ENCODE measurements at regions not wholly inside any gene's neighbourhood (a gene's known extent, or its start where the extent isn't known, plus 50 kb on each side); places are given as distances from the start of the nearest gene placed in this dataset.

DNA sequence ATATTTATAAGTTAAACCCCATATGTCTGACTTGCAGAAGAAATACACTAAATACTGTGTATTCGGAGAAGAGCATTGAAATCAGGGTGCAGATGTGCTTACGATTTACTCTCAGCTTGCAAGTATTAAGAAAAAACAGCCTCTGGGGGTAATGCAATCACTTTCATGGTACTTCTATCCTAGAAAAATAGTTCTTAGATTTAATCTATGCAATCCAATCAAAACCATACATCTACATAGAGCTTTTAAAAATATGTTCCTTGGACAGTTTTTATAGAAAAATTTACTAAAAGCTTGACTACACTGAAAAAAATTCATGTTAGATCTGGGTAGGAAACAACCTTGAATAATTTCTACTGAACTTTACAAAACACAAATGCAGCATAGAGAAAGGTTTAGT, 890.3 kb upstream of the ADGRL2 start:
- peaks cover 10% of the 10 kb centered on the region for H3K9me3 Mint-ChIP-seq
- no peak overlapping the region for H3K4me3 Mint-ChIP-seq
- H3K36me3 Mint-ChIP-seq (ENCODE audit: low read depth) = no peaks in the 10 kb centered on the region
- DNase-seq (no peak), ATAC-seq (no peak)
- H3K27ac Mint-ChIP-seq = no peak overlapping the region
- H3K4me1 Mint-ChIP-seq = no peaks in the 10 kb centered on the region
- H3K27me3 Mint-ChIP-seq = no peaks in the 10 kb centered on the region

DNA sequence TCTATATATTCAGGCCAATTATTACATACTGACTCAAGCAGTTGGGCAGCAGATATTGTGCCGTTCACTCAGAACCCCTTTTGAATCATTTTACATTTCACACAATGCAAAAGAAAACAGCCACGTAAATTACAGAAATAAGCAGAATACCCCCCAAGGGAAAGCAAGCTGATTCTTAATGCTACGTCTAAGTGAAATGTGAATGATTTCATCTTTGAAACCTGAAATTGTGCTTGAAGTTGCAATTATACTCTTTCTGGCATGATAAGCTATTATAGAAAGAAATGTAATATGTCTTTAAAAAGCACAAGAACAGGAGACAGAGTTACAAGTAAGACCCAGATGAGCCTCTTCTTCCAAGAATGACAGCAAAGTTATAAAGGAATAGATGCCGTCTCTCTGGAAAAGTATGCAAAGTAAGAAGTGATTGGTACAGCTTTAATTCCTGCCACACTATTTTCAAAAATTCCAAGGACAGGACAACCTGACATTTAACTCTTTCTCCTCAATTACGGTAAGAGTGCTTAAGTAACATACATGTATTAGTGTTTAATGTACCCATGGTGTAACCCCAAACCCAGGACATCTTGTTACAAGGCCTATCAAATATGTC, 891.5 kb upstream of the ADGRL2 start:
- DNase-seq = no peak
- Mint-ChIP-seq H3K27me3 (no peaks in the 10 kb centered on the region), H3K4me3 (no peak overlapping the region), H3K4me1 (no peaks in the 10 kb centered on the region), H3K36me3 (ENCODE audit: low read depth) (no peaks in the 10 kb centered on the region), H3K9me3 (peaks cover 10% of the 10 kb centered on the region), H3K27ac (no peak overlapping the region)
- no peak for ATAC-seq

DNA sequence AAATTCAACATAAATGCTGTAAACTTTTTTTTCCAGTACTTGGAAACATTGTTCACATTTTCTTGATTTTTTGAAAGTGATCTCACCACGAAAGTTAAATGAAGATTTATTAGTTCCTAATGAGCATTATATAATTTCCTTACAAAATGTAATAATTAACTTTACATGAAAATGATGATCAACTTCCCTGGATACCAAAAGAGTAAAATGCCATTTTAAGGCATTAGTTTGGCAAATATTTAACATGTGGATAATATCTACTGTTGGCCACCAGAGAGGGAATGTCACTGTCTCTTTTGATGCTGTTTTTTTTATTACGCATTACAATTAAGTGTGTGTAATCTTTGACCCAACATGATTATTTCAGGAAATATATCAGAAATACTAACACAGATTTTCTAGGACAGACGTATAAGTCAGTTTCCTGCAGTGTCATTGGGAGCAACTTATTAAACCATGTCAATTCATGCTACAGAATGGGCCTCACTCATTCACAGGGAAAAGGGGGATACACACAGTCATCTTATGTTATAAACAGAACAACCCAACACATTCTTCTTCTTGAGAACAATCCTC, 903.9 kb upstream of the ADGRL2 start:
- Mint-ChIP-seq H3K4me3 (no peak overlapping the region), H3K4me1 (peaks cover 3% of the 10 kb centered on the region), H3K36me3 (ENCODE audit: low read depth) (no peaks in the 10 kb centered on the region), H3K27ac (no peak overlapping the region), H3K27me3 (no peaks in the 10 kb centered on the region), H3K9me3 (peaks cover 4% of the 10 kb centered on the region)
- DNase-seq (no peak), ATAC-seq (no peak)

DNA sequence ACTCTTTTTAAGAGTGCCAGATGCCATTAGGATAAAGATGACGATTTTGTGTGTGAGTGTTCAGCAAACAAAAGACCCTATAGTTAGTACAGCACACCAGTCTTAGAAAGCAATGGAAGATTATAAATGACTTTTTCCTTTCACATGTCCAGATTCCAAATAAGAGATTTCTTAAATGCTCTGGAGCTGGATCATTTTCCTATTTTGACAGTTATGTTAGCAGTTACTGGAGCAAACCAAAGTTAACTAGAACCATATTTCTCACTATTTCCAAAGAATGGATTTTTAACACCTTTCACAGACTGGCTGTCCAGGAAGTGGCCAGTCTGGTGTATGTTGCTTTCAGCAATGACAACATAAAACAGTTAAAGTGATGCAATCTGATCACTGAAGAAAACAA, 905.8 kb upstream of the ADGRL2 start:
- DNase-seq (no peak), ATAC-seq (no peak)
- peaks cover 3% of the 10 kb centered on the region for H3K4me1 Mint-ChIP-seq
- no peak overlapping the region for H3K4me3 Mint-ChIP-seq
- H3K36me3 Mint-ChIP-seq (ENCODE audit: low read depth) = no peaks in the 10 kb centered on the region
- no peak overlapping the region for H3K27ac Mint-ChIP-seq
- peaks cover 4% of the 10 kb centered on the region for H3K9me3 Mint-ChIP-seq
- no peaks in the 10 kb centered on the region for H3K27me3 Mint-ChIP-seq

DNA sequence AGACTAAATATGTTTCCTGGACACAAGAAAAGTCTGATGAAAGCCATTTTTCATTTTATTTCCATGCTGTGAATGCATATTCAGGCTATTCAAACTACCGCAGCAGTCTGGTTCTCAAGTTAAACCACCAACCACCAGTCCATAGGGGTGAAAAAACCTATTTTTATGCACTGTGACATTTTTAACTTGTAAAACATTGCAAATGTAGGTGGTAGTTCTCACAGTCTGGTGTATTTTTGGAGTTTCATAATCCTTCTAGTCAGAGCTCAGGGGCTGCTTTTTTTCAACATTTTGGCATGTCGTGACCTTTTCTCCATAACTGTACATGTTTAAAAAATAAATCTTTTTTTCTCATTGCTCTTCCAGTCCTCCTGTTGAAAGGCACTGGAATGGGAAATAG, 907.6 kb upstream of the ADGRL2 start:
- peaks cover 4% of the 10 kb centered on the region for H3K9me3 Mint-ChIP-seq
- ATAC-seq = no peak
- no peaks in the 10 kb centered on the region for H3K36me3 Mint-ChIP-seq (ENCODE audit: low read depth)
- DNase-seq = no peak
- no peak overlapping the region for H3K4me3 Mint-ChIP-seq
- no peak overlapping the region for H3K27ac Mint-ChIP-seq
- H3K4me1 Mint-ChIP-seq = peaks cover 3% of the 10 kb centered on the region
- no peaks in the 10 kb centered on the region for H3K27me3 Mint-ChIP-seq

DNA sequence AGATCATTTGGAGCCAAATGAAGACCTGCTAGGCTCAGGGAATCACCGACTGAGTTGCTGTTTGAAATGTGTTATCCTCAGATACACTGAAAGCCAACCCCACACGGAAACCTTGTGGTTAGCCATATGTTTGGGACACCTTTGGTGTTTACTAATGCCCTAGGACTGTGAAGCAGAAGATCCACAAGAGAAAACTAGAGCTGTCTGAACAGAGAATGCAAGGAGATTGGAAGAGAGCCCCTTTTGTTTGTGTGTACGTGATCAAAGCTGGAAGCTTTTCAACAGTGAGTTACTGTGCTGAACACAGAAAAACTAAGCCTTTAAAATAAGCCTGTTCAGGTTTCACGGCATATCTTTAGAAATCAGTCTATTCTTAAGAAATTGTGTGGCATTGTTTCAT, 908.2 kb upstream of the ADGRL2 start:
- DNase-seq (no peak), ATAC-seq (no peak)
- peaks cover 4% of the 10 kb centered on the region for H3K9me3 Mint-ChIP-seq
- peaks cover 3% of the 10 kb centered on the region for H3K4me1 Mint-ChIP-seq
- H3K27me3 Mint-ChIP-seq = no peaks in the 10 kb centered on the region
- H3K4me3 Mint-ChIP-seq = no peak overlapping the region
- no peak overlapping the region for H3K27ac Mint-ChIP-seq
- H3K36me3 Mint-ChIP-seq (ENCODE audit: low read depth) = no peaks in the 10 kb centered on the region

DNA sequence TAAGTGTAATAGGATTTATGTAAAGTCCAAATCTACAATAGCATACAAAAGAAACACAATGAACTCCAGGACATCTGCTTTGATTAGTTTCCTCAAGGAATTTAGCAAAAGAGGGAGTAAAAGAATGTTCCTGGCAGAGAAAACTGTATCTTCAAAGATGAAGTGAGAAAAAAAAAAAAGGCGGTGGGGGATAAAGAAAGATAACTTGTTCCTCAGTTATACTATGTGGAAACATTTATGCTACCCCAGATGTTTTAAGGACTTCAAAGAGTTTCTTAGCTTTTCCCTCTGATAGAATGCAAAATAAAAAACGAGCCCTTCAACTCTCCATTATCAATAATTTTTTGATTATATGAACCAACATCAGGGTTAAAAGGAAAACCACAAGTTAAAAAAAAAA, 908.9 kb upstream of the ADGRL2 start:
- ATAC-seq (no peak), DNase-seq (no peak)
- no peaks in the 10 kb centered on the region for H3K36me3 Mint-ChIP-seq (ENCODE audit: low read depth)
- H3K27ac Mint-ChIP-seq = no peak overlapping the region
- H3K4me1 Mint-ChIP-seq = peaks cover 3% of the 10 kb centered on the region
- H3K27me3 Mint-ChIP-seq = no peaks in the 10 kb centered on the region
- H3K4me3 Mint-ChIP-seq = no peak overlapping the region
- peaks cover 2% of the 10 kb centered on the region for H3K9me3 Mint-ChIP-seq

DNA sequence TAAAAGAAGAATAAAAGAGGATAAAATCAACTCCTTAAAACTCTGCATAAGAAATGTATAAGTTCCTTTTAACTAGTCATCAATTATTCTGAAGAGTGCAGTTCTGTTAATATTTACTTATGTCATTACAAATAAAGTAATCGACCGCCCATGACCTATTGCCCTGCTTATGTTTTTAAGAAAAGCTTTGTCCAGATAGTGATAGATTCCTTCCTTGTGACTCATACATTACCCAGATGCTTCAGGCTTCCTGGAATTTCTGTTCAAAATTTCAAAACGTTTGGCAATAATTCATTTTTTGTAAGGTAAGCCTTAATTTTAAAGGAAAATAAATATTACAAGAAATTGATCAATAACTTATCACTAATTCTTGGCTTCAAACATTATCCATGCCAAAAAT, 918.2 kb upstream of the ADGRL2 start:
- no peak overlapping the region for H3K27ac Mint-ChIP-seq
- no peak for DNase-seq

DNA sequence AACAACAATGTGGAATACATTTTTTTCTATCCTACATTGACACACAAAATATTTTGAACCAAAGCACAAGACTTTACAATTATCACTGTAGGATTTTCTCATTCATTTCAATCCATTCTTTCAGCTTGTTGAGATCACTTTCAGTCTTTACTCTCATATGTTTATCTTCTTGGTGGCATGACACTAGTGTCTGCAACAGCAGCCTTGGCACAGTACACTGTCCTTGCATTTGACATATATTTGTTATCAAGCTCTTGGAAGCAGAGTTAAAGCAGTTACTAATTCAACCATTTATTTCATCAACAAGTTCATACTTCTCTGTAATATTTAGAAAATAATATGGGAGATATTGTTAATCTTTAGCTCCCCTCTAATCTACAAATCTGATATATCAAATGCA, 922.4 kb upstream of the ADGRL2 start:
- Mint-ChIP-seq H3K9me3 (peaks cover 4% of the 10 kb centered on the region), H3K36me3 (ENCODE audit: low read depth) (no peaks in the 10 kb centered on the region), H3K4me3 (no peak overlapping the region), H3K27me3 (no peaks in the 10 kb centered on the region), H3K4me1 (no peaks in the 10 kb centered on the region), H3K27ac (no peak overlapping the region)
- ATAC-seq (no peak), DNase-seq (no peak)

More for the DNA sequence above, 918.2 kb upstream of the ADGRL2 start:
- peaks cover 4% of the 10 kb centered on the region for H3K9me3 Mint-ChIP-seq
- no peaks in the 10 kb centered on the region for H3K4me1 Mint-ChIP-seq
- H3K27me3 Mint-ChIP-seq = no peaks in the 10 kb centered on the region
- ATAC-seq = no peak
- no peaks in the 10 kb centered on the region for H3K36me3 Mint-ChIP-seq (ENCODE audit: low read depth)
- no peak overlapping the region for H3K4me3 Mint-ChIP-seq

DNA sequence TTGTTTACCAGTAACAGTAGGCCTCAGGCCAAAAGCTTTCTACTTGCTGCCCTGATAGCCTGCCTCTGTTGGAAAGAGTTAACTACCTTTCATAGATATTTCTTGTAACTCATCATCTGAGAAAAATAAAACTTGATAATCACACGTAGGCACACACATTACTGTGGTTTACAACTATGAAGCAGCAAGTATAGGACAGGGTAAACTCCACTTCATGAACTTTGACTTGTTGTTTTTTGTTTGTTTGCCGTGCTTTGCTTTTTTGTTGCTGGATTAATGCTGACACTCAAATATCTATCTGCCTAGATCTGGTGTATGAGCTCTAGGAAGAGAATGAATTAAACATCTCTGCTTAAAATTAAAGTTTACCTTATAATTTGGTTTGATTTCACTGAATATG, 924.7 kb upstream of the ADGRL2 start:
- Mint-ChIP-seq H3K27me3 (no peaks in the 10 kb centered on the region), H3K4me3 (no peak overlapping the region), H3K27ac (no peak overlapping the region), H3K9me3 (peaks cover 4% of the 10 kb centered on the region), H3K36me3 (ENCODE audit: low read depth) (no peaks in the 10 kb centered on the region), H3K4me1 (no peaks in the 10 kb centered on the region)
- DNase-seq = no peak
- ATAC-seq = no peak

DNA sequence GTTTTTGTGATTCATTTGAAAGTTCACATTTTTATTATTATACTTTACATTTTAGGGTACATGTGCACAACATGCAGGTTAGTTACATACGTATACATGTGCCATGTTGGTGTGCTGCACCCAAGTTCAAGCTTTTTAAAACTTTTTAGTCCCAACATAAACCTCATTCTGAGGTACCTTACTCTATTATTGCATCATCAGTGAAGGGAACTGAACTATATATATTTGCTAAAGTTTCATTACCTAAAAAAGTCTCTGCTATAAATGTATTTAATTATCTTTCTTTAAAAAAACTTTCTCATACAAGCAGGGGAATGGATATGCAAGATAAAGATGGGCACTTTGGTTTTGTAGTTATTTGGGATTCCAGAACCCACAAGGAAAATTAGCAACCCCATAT, 931.4 kb upstream of the ADGRL2 start:
- DNase-seq = no peak
- Mint-ChIP-seq H3K4me3 (no peak overlapping the region), H3K27me3 (no peaks in the 10 kb centered on the region), H3K27ac (no peak overlapping the region), H3K9me3 (peaks cover 4% of the 10 kb centered on the region), H3K4me1 (no peaks in the 10 kb centered on the region), H3K36me3 (ENCODE audit: low read depth) (no peaks in the 10 kb centered on the region)
- no peak for ATAC-seq

DNA sequence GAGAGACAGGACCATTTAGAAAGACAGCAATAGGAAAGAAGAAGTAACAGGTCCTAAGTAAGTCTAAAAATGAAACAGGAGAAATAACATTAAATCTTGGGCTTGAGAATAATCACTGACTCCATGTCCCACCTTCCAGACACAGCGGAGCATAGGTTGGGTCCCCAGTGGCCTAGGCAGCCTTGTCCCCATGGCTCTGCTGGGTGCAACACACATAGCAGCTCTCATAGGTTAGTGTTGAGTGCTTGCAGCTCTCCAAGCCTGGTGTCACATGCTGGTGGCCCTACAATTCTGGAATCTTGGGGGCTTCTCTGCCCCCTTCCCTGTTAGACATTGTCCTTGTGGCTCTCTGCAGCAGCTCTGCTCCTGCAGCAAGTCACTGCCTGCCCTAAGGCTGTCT, 952.8 kb upstream of the ADGRL2 start:
- Mint-ChIP-seq H3K4me1 (no peaks in the 10 kb centered on the region), H3K27ac (no peak overlapping the region), H3K4me3 (no peak overlapping the region), H3K36me3 (ENCODE audit: low read depth) (no peaks in the 10 kb centered on the region), H3K27me3 (no peaks in the 10 kb centered on the region), H3K9me3 (peaks cover 5% of the 10 kb centered on the region)
- no peak for ATAC-seq
- DNase-seq = no peak

DNA sequence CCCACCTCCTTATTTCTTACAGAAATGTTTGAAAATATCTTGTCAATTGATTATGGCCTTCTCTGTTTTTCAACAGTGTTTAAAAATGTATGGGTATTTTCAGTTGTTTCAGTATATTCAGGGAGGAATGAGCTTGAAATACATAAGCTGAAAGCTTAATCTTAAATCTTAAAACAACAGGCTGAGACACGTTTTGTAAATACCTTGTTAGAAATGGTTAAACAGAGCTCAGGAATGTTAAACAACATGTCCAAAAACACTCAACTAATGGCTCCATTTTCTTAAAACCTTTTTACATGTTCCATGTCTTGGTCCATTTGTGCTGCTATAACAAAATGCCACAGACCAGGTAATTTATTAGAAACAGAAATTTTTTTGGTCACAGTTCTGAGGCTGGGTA, 953.8 kb upstream of the ADGRL2 start:
- no peaks in the 10 kb centered on the region for H3K27me3 Mint-ChIP-seq

DNA sequence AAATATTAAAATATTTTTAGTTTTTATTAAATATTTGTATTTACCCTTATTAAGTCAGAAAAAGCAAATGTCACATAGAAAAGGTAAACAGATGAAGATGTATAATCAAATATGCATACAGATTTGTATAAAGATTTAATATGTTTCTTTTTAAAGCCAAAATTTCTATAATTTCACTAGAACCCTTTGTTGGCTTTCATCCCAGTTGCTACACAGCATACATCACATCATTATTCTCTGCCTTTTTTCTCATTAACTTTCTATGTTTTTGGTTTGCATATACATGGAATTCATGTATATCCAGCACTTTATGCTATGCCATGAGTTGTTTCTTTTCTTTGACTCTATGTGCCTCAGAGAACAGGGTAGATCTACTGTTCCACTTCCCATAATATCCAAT, 957.9 kb upstream of the ADGRL2 start:
- Mint-ChIP-seq H3K9me3 (peaks cover 16% of the 10 kb centered on the region), H3K27me3 (no peaks in the 10 kb centered on the region), H3K4me1 (no peaks in the 10 kb centered on the region), H3K36me3 (ENCODE audit: low read depth) (no peaks in the 10 kb centered on the region), H3K27ac (no peak overlapping the region), H3K4me3 (no peak overlapping the region)
- ATAC-seq (no peak), DNase-seq (no peak)

More for the DNA sequence above, 953.8 kb upstream of the ADGRL2 start:
- Mint-ChIP-seq H3K27ac (no peak overlapping the region), H3K4me3 (no peak overlapping the region), H3K4me1 (no peaks in the 10 kb centered on the region), H3K36me3 (ENCODE audit: low read depth) (no peaks in the 10 kb centered on the region), H3K9me3 (peaks cover 4% of the 10 kb centered on the region)
- DNase-seq (no peak), ATAC-seq (no peak)

DNA sequence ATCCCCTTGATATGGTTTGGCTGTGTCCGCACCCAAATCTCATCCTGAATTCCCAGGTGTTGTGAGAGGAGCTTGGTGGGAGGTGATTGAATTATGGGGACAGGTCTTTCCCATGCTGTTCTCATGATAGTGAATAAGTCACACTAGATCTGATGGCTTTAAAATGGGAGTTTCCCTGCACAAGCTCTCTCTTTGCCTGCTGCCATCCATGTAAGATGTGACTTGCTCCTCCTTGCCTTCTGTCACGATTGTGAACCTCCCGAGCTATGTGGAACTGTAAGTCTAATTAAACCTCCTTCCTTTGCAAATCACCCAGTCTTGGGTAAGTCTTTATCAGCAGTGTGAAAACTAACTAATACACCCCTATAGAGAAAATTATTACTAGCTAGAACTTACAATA, 959.5 kb upstream of the ADGRL2 start:
- Mint-ChIP-seq H3K27ac (no peak overlapping the region), H3K27me3 (no peaks in the 10 kb centered on the region), H3K9me3 (peaks cover 18% of the 10 kb centered on the region), H3K4me1 (no peaks in the 10 kb centered on the region), H3K4me3 (no peak overlapping the region), H3K36me3 (ENCODE audit: low read depth) (no peaks in the 10 kb centered on the region)
- DNase-seq (no peak), ATAC-seq (no peak)

DNA sequence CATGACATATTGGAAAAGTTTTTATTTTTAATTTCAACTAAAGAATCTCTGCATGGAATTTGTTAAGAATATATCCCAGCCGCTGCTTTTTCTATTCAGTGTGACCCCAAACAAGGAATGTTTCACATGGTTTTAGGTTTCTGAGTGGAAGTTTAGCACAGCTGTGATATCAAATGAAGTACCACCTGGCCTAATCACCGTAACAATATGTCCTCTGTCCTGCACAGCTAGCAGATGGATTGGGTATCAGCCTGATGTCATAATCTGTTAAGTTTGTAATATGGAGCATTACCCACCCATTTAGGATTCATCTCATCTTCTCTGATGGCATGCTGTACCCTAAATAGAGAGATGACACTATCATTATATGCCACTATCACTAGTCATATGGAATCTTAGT, 963.7 kb upstream of the ADGRL2 start:
- Mint-ChIP-seq H3K36me3 (ENCODE audit: low read depth) (no peaks in the 10 kb centered on the region), H3K4me1 (no peaks in the 10 kb centered on the region), H3K27ac (no peak overlapping the region), H3K27me3 (no peaks in the 10 kb centered on the region), H3K9me3 (peaks cover 14% of the 10 kb centered on the region), H3K4me3 (no peak overlapping the region)
- no peak for DNase-seq
- no peak for ATAC-seq
